ENCODE measurements at regions not wholly inside any gene's neighbourhood (a gene's known extent, or its start where the extent isn't known, plus 50 kb on each side); places are given as distances from the start of the nearest gene placed in this dataset.

GRCh38 chr11:92524542-92524941, 299.9 kb downstream of the FAT3 start:
- no peaks in the 10 kb centered on the region for H3K36me3 ChIP-seq
- no peaks in the 10 kb centered on the region for H3K9me3 ChIP-seq (replicated peaks)
- H3K4me3 ChIP-seq, result no peak overlapping the region
- no peak for TF ChIP-seq CTCF (IDR thresholded peaks at IDR 0.05; ENCODE audit: borderline replicate concordance)
- DNase-seq, result no peak
- H3K4me1 ChIP-seq, result no peaks in the 10 kb centered on the region
- H3K27ac ChIP-seq (replicated peaks), result no peak overlapping the region
- intact Hi-C loops (cut with micrococcal nuclease), result no loop called here
- H3K27me3 ChIP-seq (ENCODE audit: low read depth), result no peaks in the 10 kb centered on the region

- no peak overlapping the region for H3K4me3 ChIP-seq
- no peak overlapping the region for H3K27ac ChIP-seq (replicated peaks)
- no peaks in the 10 kb centered on the region for H3K4me1 ChIP-seq
- intact Hi-C loops (cut with micrococcal nuclease), result no loop called here
- TF ChIP-seq CTCF (IDR thresholded peaks at IDR 0.05; ENCODE audit: borderline replicate concordance), result no peak
- no peak for DNase-seq
- no peaks in the 10 kb centered on the region for H3K9me3 ChIP-seq (replicated peaks)
- H3K36me3 ChIP-seq, result no peaks in the 10 kb centered on the region
- no peaks in the 10 kb centered on the region for H3K27me3 ChIP-seq (ENCODE audit: low read depth)
Measured at GRCh38 chr11:92527467-92527866, 302.8 kb downstream of the FAT3 start.

- TF ChIP-seq CTCF (IDR thresholded peaks at IDR 0.05; ENCODE audit: borderline replicate concordance), result no peak
- intact Hi-C loops (cut with micrococcal nuclease), result no loop called here
- no peak for DNase-seq
- no peak overlapping the region for H3K27ac ChIP-seq (replicated peaks)
- H3K4me3 ChIP-seq, result no peak overlapping the region
- H3K36me3 ChIP-seq, result no peaks in the 10 kb centered on the region
- H3K9me3 ChIP-seq (replicated peaks), result no peaks in the 10 kb centered on the region
- H3K27me3 ChIP-seq (ENCODE audit: low read depth), result no peaks in the 10 kb centered on the region
- no peaks in the 10 kb centered on the region for H3K4me1 ChIP-seq
Measured at GRCh38 chr11:92528001-92528400, 303.4 kb downstream of the FAT3 start.

GRCh38 chr11:92531065-92531739, 306.6 kb downstream of the FAT3 start:
- no peak for DNase-seq
- no peaks in the 10 kb centered on the region for H3K4me1 ChIP-seq
- intact Hi-C loops (cut with micrococcal nuclease), result no loop called here
- no peaks in the 10 kb centered on the region for H3K27me3 ChIP-seq (ENCODE audit: low read depth)
- H3K4me3 ChIP-seq, result no peak overlapping the region
- no peaks in the 10 kb centered on the region for H3K9me3 ChIP-seq (replicated peaks)
- H3K27ac ChIP-seq (replicated peaks), result no peak overlapping the region
- H3K36me3 ChIP-seq, result no peaks in the 10 kb centered on the region
- TF ChIP-seq CTCF (IDR thresholded peaks at IDR 0.05; ENCODE audit: borderline replicate concordance), result no peak

GRCh38 chr11:92533657-92534335, 309.2 kb downstream of the FAT3 start:
- Histone ChIP-seq H3K4me3 (no peak overlapping the region), H3K36me3 (no peaks in the 10 kb centered on the region), H3K27me3 (ENCODE audit: low read depth) (no peaks in the 10 kb centered on the region), H3K4me1 (no peaks in the 10 kb centered on the region), H3K27ac (replicated peaks) (no peak overlapping the region), H3K9me3 (replicated peaks) (no peaks in the 10 kb centered on the region)
- TF ChIP-seq CTCF (IDR thresholded peaks at IDR 0.05; ENCODE audit: borderline replicate concordance), result no peak
- intact Hi-C loops (cut with micrococcal nuclease), result no loop called here
- DNase-seq, result no peak

Measured in left ventricle myocardium inferior (tissue), 1 donor.